NT2/D1 (cell line): ENCODE measurements at regions not wholly inside any gene's neighbourhood (a gene's known extent, or its start where the extent isn't known, plus 50 kb on each side); places are given as distances from the start of the nearest gene placed in this dataset.

ENCODE experiments used
- SUZ12 ChIP-seq: IDR thresholded peaks from 2 replicates; pipeline ENCODE4 v1.6.1; 2011; ENCODE audit not compliant: insufficient read length, insufficient read depth; ENCODE audit errors: extremely low read depth
- YY1 ChIP-seq: IDR thresholded peaks from 2 replicates; pipeline ENCODE4 v1.6.1; 2011; ENCODE audit not compliant: insufficient read length, insufficient read depth
- ZNF274 ChIP-seq: IDR thresholded peaks from 2 replicates; pipeline ENCODE4 v1.6.1; 2011; ENCODE audit warnings: mild to moderate bottlenecking, low read depth, low read length

DNA sequence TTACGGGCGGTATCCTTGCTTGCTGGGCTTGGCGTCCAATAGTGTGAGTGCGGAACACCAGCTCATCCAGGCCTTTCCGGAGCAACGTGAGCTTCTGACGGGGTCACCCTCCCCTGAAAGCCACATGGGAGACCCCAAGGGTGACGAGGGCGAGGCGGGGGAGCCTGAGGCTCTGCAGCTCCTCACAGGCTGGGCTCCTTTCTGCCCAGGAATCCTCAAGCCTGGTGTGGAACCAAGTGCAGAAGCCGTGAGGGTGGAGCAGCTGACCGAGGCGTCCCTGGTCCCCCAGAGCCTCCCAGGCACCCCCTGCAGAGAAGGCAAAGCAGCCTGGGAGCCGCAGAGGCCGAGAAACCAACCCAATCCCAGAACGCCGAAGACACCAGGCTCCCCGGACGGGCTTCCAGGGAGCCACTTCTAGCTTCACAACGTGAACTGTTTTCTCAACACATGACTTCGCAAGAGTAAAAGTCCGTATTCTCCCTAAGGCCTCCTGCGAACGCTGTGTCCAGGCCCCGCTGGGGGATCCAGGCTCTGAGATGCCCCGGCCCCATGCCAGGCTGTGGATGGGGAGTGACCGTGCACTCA, 530.3 kb downstream of the BRD1 start:
- TF ChIP-seq YY1 (no peak), SUZ12 (no peak), ZNF274 (no peak)
